Gastroesophageal sphincter (tissue), 3 donors: ENCODE measurements at regions not wholly inside any gene's neighbourhood (a gene's known extent, or its start where the extent isn't known, plus 50 kb on each side); places are given as distances from the start of the nearest gene placed in this dataset.

Experiments used
- CTCF ChIP-seq, 4 experiments: fragments of 200-600 bp in 2 of 4; fragments of 450-650 bp in 2 of 4; sonication (generic) in 1 of 4; IDR thresholded peaks; one replicate each; pipeline ENCODE4 v1.5.1; 2017 to 2019; ENCODE audit warnings: antibody characterized with exemption in 4 of 4, mild to moderate bottlenecking in 2 of 4, moderate library complexity in 2 of 4
- EP300 ChIP-seq: sonication (generic); formaldehyde crosslinking; IDR thresholded peaks from one replicate; pipeline ENCODE4 v1.6.1; 2017; ENCODE audit warnings: antibody characterized with exemption, mild to moderate bottlenecking
- POLR2A ChIP-seq, 2 donors: fragments of 450-650 bp; IDR thresholded peaks; one replicate each; pipeline ENCODE4 v1.6.1; 2017; ENCODE audit warnings: antibody characterized with exemption in 2 of 2, mild to moderate bottlenecking in 2 of 2, moderate library complexity in 1 of 2
- POLR2AphosphoS5 ChIP-seq: sonication (generic); formaldehyde crosslinking; IDR thresholded peaks from one replicate; pipeline ENCODE4 v1.6.1; 2017; ENCODE audit warnings: antibody characterized with exemption

DNA sequence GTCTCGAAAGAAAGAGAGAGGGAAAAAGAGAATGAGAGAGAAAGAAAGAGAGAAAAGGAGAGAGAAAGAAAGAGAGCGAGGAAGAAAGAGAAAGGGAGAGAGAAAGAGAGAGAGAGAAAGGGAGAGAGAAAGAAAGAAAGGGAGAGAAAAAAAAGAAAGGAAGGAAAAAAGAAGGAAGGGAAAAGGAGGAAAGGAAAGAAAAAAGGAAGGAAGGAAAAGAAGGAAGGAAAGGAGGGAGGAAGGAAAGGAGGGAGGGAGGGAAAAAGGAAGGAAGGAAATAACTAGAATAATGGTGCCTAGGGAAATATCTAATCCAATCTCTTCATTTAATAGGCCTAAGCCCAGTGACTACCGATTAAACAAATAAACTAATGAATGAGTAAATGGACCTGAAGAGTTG lies 85.4 kb upstream of the LYZL1 start:
- TF ChIP-seq CTCF (IDR thresholded peaks at IDR 0.05) (no peak), POLR2A (IDR thresholded peaks at IDR 0.05) (no peak), POLR2AphosphoS5 (no peak), EP300 (no peak)
